Dedifferentiated amniotic fluid mesenchymal stem cell (primary cell): ENCODE measurements at regions not wholly inside any gene's neighbourhood (a gene's known extent, or its start where the extent isn't known, plus 50 kb on each side); places are given as distances from the start of the nearest gene placed in this dataset.

ENCODE experiments used
- DNase-seq: peaks from one replicate; pipeline ENCODE4 v3.0.0-alpha.2; 2016; ENCODE audit errors: extremely low spot score

- DNase-seq, result no peak
These were observed 143.4 kb downstream of the COL6A3 start for GRCh38 chr2:237270520-237270919.

- DNase-seq, result no peak
These were observed 142.0 kb downstream of the COL6A3 start for GRCh38 chr2:237271698-237272652.
